CD4-positive, alpha-beta memory T cell (primary cell): ENCODE measurements at regions not wholly inside any gene's neighbourhood (a gene's known extent, or its start where the extent isn't known, plus 50 kb on each side); places are given as distances from the start of the nearest gene placed in this dataset.

Experiments
- CTCF ChIA-PET: fragments of 350-600 bp; sonication (Branson Sonifier 250); formaldehyde crosslinking; loops from one replicate; lab custom pipeline; 2021; ENCODE audit warnings: inconsistent platforms; ENCODE audit not compliant: partially characterized antibody; lab: Charles Lee
- POLR2A ChIA-PET: fragments of 350-600 bp; sonication (Branson Sonifier 250); formaldehyde crosslinking; loops from one replicate; lab custom pipeline; 2021; ENCODE audit not compliant: partially characterized antibody; lab: Charles Lee
- DNase-seq, 5 donors: peaks; one replicate each; pipeline versions ENCODE4 v3.0.0 to v3.0.0-alpha.2; 2020 to 2022; ENCODE audit warnings: mixed read lengths in 1 of 5
- H3K27ac ChIP-seq: one replicate; pipeline ENCODE4 v1.7.0; 2013; ENCODE audit warnings: low read depth, low read length
- H3K27me3 ChIP-seq: 2 replicates; pipeline ENCODE4 v1.7.0; 2013; ENCODE audit warnings: mild to moderate bottlenecking, low read length, moderate library complexity; ENCODE audit not compliant: insufficient read depth
- H3K36me3 ChIP-seq: 2 replicates; pipeline ENCODE4 v1.7.0; 2013; ENCODE audit warnings: mild to moderate bottlenecking, low read length, moderate library complexity; ENCODE audit not compliant: insufficient read depth
- H3K4me1 ChIP-seq: 2 replicates; pipeline ENCODE4 v1.7.0; 2013; ENCODE audit warnings: mild to moderate bottlenecking, low read length, moderate library complexity; ENCODE audit not compliant: insufficient read depth
- H3K4me3 ChIP-seq, 2 donors: one replicate each; pipeline ENCODE4 v1.7.0; 2013; ENCODE audit warnings: low read length in 2 of 2, mild to moderate bottlenecking in 1 of 2
- H3K9me3 ChIP-seq, 2 donors: one replicate each; pipeline ENCODE4 v1.7.0; 2013; ENCODE audit warnings: low read length in 2 of 2, control low read depth in 1 of 2; ENCODE audit not compliant: control insufficient read depth in 1 of 2
- H3K27ac Mint-ChIP-seq, 7 donors: one replicate each; pipeline ENCODE4 v1.8.0; 2020 to 2021; ENCODE audit warnings: mixed read lengths in 7 of 7, mild to moderate bottlenecking in 6 of 7, inconsistent platforms in 3 of 7, moderate library complexity in 3 of 7
- H3K27me3 Mint-ChIP-seq, 2 donors: one replicate each; pipeline ENCODE4 v1.8.0; 2020 to 2021; ENCODE audit warnings: mixed read lengths in 2 of 2
- H3K36me3 Mint-ChIP-seq, 2 donors: one replicate each; pipeline ENCODE4 v1.8.0; 2020 to 2021; ENCODE audit warnings: mixed read lengths in 2 of 2, inconsistent platforms in 1 of 2, mild to moderate bottlenecking in 1 of 2
- H3K4me1 Mint-ChIP-seq, 4 donors: one replicate each; pipeline ENCODE4 v1.8.0; 2020 to 2021; ENCODE audit warnings: mixed read lengths in 4 of 4, mild to moderate bottlenecking in 1 of 4
- H3K4me3 Mint-ChIP-seq, 8 donors: one replicate each; pipeline ENCODE4 v1.8.0; 2020 to 2021; ENCODE audit warnings: mixed read lengths in 8 of 8, mild to moderate bottlenecking in 7 of 8, moderate library complexity in 6 of 8, inconsistent platforms in 3 of 8
- H3K9me3 Mint-ChIP-seq, 8 donors: one replicate each; pipeline ENCODE4 v1.8.0; 2020 to 2021; ENCODE audit warnings: mixed read lengths in 8 of 8, mild to moderate bottlenecking in 5 of 8, inconsistent platforms in 3 of 8, moderate library complexity in 1 of 8
- intact Hi-C: fragments of 100-400 bp; cut with micrococcal nuclease; formaldehyde crosslinking; loops from one replicate; pipeline ENCODE4 v1.15.1; 2023

DNA sequence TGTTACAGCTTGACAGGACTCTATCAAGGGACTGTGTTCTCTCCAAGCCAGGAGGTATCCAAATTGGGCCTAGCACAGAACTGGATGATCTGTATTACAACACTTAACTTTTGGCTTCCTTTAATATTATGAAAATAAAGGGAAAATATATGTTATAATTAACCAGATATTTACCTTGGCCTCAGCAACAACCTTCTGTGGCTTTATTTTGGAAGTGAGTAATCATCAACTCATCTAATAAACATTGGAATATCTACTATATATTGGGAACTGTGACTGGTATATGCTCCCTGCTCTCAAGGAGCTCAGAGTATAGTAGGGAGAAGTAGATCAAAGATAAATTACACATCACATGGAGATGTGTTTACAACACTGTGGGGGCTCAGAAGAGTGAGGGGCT is 352.2 kb downstream of the METTL15 start:
- Mint-ChIP-seq H3K27me3 (no peaks in the 10 kb centered on the region), H3K4me3 (no peak overlapping the region), H3K9me3 (peaks cover 0 to 8% (median under 1%) of the 10 kb centered on the region in 8 donors), H3K4me1 (no peaks in the 10 kb centered on the region), H3K36me3 (no peaks in the 10 kb centered on the region), H3K27ac (no peak overlapping the region)
- H3K4me3 ChIP-seq, result no peak overlapping the region
- no peaks in the 10 kb centered on the region for H3K9me3 ChIP-seq
- ChIA-PET CTCF (no interaction called here), POLR2A (no interaction called here)
- H3K36me3 ChIP-seq, result no peaks in the 10 kb centered on the region
- no peaks in the 10 kb centered on the region for H3K4me1 ChIP-seq
- intact Hi-C loops, result no loop called here
- DNase-seq, result no peak
- H3K27me3 ChIP-seq, result no peaks in the 10 kb centered on the region
- H3K27ac ChIP-seq, result no peak overlapping the region

DNA sequence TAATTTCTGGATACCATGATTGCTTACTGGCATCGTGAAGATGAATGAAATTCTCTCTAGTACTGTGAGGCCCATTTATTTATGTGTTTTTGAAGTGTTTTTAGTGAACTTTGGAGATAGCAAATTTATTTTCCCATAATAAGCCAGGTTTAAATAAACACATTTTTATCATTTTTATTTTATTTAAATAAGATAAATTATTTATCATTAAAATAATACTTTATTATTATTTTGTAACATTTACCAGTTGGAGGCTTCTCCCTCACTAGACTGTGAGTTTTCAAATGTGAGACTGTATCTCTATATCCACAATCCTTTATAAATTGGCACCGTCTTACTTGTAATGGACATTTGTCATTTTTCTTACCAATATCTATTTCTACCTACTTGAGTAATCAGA is 351.7 kb downstream of the METTL15 start:
- Mint-ChIP-seq H3K27ac (no peak overlapping the region), H3K4me1 (no peaks in the 10 kb centered on the region), H3K36me3 (no peaks in the 10 kb centered on the region), H3K4me3 (no peak overlapping the region), H3K27me3 (no peaks in the 10 kb centered on the region), H3K9me3 (peaks cover 0 to 8% (median under 1%) of the 10 kb centered on the region in 8 donors)
- Histone ChIP-seq H3K27ac (no peak overlapping the region), H3K36me3 (no peaks in the 10 kb centered on the region), H3K27me3 (no peaks in the 10 kb centered on the region), H3K4me1 (no peaks in the 10 kb centered on the region), H3K9me3 (no peaks in the 10 kb centered on the region), H3K4me3 (no peak overlapping the region)
- intact Hi-C loops, result no loop called here
- no peak for DNase-seq
- ChIA-PET CTCF (interaction anchor here (1.2 kb wide), 1 partner anchor 24 kb away, joined by 3 read pairs; no protein-coding TSS in a partner anchor), POLR2A (no interaction called here)

DNA sequence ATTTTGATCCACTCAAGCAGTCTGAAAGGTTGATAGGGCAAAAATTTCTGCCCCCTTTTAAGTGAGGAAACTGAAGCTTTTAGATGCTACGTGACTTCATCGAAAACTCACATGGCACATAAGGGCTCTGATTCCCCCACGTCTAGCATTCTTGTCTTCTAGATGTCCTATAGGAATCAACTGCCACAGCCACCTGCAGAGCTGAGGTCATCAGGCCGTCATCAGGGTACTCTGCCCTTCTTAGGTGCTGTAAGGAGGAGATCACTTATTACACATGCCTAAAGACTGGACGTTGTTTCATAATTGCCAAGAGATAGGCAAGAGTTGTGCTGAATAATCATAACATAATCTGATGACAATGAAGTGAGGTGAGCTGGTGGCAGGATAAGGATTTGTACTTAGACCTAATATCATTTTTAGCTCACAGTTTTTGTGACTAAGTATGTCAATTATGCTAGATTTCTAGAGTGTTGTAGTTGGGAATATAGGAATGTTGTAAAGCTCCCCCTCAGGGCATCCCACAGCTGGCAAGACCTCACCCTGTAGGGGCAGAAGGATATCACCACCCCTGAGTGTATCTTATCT is 349.4 kb downstream of the METTL15 start:
- H3K27ac Mint-ChIP-seq, result no peak overlapping the region
- intact Hi-C loops, result no loop called here
- H3K4me3 Mint-ChIP-seq, result no peak overlapping the region
- no peaks in the 10 kb centered on the region for H3K4me1 Mint-ChIP-seq
- no peak overlapping the region for H3K27ac ChIP-seq
- no peaks in the 10 kb centered on the region for H3K36me3 ChIP-seq
- POLR2A ChIA-PET, result no interaction called here
- no peak overlapping the region for H3K4me3 ChIP-seq
- no peaks in the 10 kb centered on the region for H3K9me3 ChIP-seq
- peaks cover 0 to 10% (median 3%) of the 10 kb centered on the region in 8 donors for H3K9me3 Mint-ChIP-seq
- no peaks in the 10 kb centered on the region for H3K27me3 Mint-ChIP-seq
- CTCF ChIA-PET, result no interaction called here
- no peaks in the 10 kb centered on the region for H3K4me1 ChIP-seq
- no peak for DNase-seq
- no peaks in the 10 kb centered on the region for H3K36me3 Mint-ChIP-seq
- H3K27me3 ChIP-seq, result no peaks in the 10 kb centered on the region

DNA sequence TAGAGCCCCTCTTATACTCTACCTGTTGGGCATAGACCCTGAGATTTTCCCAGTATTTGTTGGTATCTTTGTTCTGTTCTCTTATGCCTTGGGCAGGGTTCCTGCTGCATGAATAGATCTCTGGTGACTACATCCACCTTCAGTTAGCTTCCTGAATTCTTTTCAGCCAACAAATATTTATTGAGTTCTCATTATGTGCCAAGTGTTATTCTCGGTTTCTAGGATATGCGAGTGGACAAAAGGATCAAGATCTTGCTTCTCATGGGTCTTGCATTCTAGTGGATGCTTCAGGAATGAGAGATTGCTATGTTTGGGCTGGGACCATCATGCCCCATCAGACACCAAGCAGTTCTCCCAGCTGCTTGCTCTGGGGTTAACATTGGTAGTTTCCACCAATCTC is 340.0 kb downstream of the METTL15 start:
- Histone ChIP-seq H3K9me3 (no peaks in the 10 kb centered on the region), H3K4me3 (no peak overlapping the region), H3K27ac (no peak overlapping the region), H3K36me3 (no peaks in the 10 kb centered on the region), H3K4me1 (no peaks in the 10 kb centered on the region), H3K27me3 (no peaks in the 10 kb centered on the region)
- H3K4me3 Mint-ChIP-seq, result no peak overlapping the region
- DNase-seq, result no peak
- ChIA-PET CTCF (no interaction called here), POLR2A (no interaction called here)
- H3K36me3 Mint-ChIP-seq, result no peaks in the 10 kb centered on the region
- intact Hi-C loops, result no loop called here
- no peaks in the 10 kb centered on the region for H3K27me3 Mint-ChIP-seq
- peaks cover 0 to 7% (median 0%) of the 10 kb centered on the region in 8 donors for H3K9me3 Mint-ChIP-seq
- H3K4me1 Mint-ChIP-seq, result no peaks in the 10 kb centered on the region
- H3K27ac Mint-ChIP-seq, result no peak overlapping the region

DNA sequence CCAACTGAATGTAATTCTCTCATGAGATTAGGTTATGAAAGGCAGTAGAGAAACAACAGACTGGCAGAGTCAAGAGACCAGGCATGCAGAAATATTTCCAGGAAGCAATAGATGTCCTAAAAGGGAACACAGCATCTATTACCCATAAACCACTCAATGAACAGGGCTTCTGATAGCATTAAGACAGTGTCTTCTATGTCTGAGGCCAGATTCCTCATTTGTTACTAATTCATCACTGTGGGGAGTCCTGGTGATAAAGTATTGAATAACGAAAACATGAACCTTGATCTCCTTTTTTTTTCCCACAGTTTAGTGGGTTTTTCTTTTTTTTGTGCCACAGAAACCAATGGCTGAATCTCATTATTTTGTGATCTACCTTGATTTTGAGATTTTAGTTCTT is 339.0 kb downstream of the METTL15 start:
- Histone ChIP-seq H3K9me3 (no peaks in the 10 kb centered on the region), H3K4me1 (no peaks in the 10 kb centered on the region), H3K4me3 (no peak overlapping the region), H3K27ac (no peak overlapping the region), H3K36me3 (no peaks in the 10 kb centered on the region), H3K27me3 (no peaks in the 10 kb centered on the region)
- H3K27me3 Mint-ChIP-seq, result no peaks in the 10 kb centered on the region
- H3K4me1 Mint-ChIP-seq, result no peaks in the 10 kb centered on the region
- intact Hi-C loops, result no loop called here
- no peak for DNase-seq
- ChIA-PET CTCF (no interaction called here), POLR2A (no interaction called here)
- H3K9me3 Mint-ChIP-seq, result peaks cover 0 to 7% (median 0%) of the 10 kb centered on the region in 8 donors
- H3K27ac Mint-ChIP-seq, result no peak overlapping the region
- H3K36me3 Mint-ChIP-seq, result no peaks in the 10 kb centered on the region
- H3K4me3 Mint-ChIP-seq, result no peak overlapping the region

DNA sequence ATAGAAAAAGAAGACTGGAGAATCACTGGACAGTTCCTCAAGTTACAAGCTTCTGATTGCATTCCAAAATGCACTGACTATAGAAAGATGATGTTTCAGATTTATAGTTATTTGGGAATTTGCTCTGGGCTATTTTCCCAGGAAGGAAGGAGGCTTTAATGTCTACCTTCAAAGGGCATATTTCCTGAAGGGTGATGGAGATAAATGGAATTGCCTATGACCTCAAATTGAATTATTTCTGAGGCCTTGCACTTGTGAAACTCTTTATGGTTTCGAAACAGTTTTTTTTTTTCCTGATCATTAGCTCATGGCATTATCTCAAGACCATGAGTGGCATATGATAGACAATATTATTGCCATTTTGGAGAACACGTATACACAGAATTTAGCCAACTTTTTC is 333.9 kb downstream of the METTL15 start:
- no peaks in the 10 kb centered on the region for H3K9me3 ChIP-seq
- no peaks in the 10 kb centered on the region for H3K4me1 ChIP-seq
- H3K27ac ChIP-seq, result no peak overlapping the region
- Mint-ChIP-seq H3K4me1 (no peaks in the 10 kb centered on the region), H3K9me3 (peaks cover 0 to 3% (median under 1%) of the 10 kb centered on the region in 8 donors), H3K27ac (no peak overlapping the region), H3K4me3 (no peak overlapping the region), H3K27me3 (no peaks in the 10 kb centered on the region), H3K36me3 (no peaks in the 10 kb centered on the region)
- POLR2A ChIA-PET, result no interaction called here
- no peaks in the 10 kb centered on the region for H3K27me3 ChIP-seq
- H3K36me3 ChIP-seq, result no peaks in the 10 kb centered on the region
- intact Hi-C loops, result no loop called here
- CTCF ChIA-PET, result no interaction called here
- H3K4me3 ChIP-seq, result no peak overlapping the region
- DNase-seq, result no peak

DNA sequence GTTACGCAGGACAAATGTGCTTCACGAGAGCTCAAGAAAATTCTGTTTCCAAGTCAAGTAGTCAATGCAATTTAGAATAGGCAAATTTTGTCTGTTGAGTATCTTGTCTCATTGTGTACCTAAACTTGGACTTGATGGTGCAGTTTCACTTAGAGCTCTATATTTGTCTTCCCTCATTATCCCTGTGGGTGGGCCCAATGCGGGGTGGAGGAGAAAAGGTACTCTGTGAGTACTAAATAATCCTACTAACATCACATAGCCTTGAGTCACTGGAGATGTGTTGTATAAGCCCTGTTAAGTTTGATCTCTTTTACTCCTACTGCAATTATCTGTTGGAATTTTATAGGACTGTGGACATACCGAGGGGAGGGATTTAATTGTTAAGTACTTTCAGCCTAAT is 331.2 kb downstream of the METTL15 start:
- Mint-ChIP-seq H3K36me3 (no peaks in the 10 kb centered on the region), H3K27me3 (no peaks in the 10 kb centered on the region), H3K9me3 (peaks cover 0 to 4% (median 2%) of the 10 kb centered on the region in 8 donors), H3K4me1 (no peaks in the 10 kb centered on the region), H3K27ac (no peak overlapping the region), H3K4me3 (no peak overlapping the region)
- no peaks in the 10 kb centered on the region for H3K36me3 ChIP-seq
- no peaks in the 10 kb centered on the region for H3K27me3 ChIP-seq
- no peak overlapping the region for H3K4me3 ChIP-seq
- H3K27ac ChIP-seq, result no peak overlapping the region
- ChIA-PET CTCF (no interaction called here), POLR2A (no interaction called here)
- H3K9me3 ChIP-seq, result no peaks in the 10 kb centered on the region
- intact Hi-C loops, result no loop called here
- no peak for DNase-seq
- no peaks in the 10 kb centered on the region for H3K4me1 ChIP-seq

DNA sequence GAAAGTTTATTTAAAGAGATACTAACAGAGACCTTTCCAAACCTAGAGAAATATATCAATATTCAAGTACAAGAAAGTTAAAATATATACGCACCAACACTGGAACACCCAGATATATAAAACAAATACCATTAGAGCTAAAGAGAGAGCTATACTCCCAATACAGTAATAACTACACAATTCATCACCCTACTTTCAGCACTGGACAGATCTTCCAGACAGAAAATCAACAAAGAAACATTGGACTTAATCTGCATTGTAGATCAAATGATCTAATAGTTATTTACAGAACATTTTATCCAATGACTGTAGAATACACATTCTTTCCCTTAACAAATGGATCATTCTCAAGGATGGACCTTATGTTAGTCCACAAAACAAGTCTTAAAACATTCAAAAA is 311.9 kb downstream of the METTL15 start:
- Mint-ChIP-seq H3K36me3 (no peaks in the 10 kb centered on the region), H3K27me3 (no peaks in the 10 kb centered on the region), H3K27ac (no peak overlapping the region), H3K4me3 (no peak overlapping the region), H3K9me3 (peaks cover 4 to 21% (median 13%) of the 10 kb centered on the region in 8 donors), H3K4me1 (no peaks in the 10 kb centered on the region)
- H3K4me1 ChIP-seq, result no peaks in the 10 kb centered on the region
- no peaks in the 10 kb centered on the region for H3K27me3 ChIP-seq
- H3K9me3 ChIP-seq, result no peaks in the 10 kb centered on the region
- CTCF ChIA-PET, result no interaction called here
- intact Hi-C loops, result no loop called here
- H3K4me3 ChIP-seq, result no peak overlapping the region
- DNase-seq, result no peak
- POLR2A ChIA-PET, result no interaction called here
- no peaks in the 10 kb centered on the region for H3K36me3 ChIP-seq
- H3K27ac ChIP-seq, result no peak overlapping the region
